ENCODE measurements at regions not wholly inside any gene's neighbourhood (a gene's known extent, or its start where the extent isn't known, plus 50 kb on each side); places are given as distances from the start of the nearest gene placed in this dataset.
"Not testable (repeated sequence)": the region's sequence is repeated elsewhere in the genome, so short reads cannot be mapped to it uniquely, and the experiment has no call there.

DNA sequence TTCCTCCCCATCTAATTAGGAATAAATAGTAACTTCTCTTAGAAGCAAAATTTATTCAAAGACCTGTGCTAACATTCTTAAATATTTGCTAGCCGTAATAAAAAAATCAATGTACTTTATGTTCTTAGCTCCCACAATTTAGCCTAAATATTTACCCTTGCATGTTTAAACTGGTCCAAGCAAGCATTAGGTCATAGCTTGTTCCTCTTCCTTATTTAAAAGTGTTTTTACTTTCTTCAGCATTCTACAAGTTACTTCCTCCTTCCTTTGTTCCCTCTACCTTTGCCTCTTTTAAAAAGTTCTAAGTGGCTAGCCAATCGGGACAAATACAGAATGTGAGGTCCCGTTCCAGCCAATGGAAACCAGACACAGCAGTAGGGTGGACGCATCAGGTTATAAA is 172.9 kb upstream of the MBL2 start:
- H3K27ac ChIP-seq (ENCODE audit: low read depth, low read length); DNase-seq; CTCF ChIA-PET (ENCODE audit: partially characterized antibody); H3K4me1 ChIP-seq (ENCODE audit: insufficient read depth, low read length); POLR2A ChIA-PET (ENCODE audit: partially characterized antibody); intact Hi-C loops (cut with micrococcal nuclease); H3K27me3 ChIP-seq (ENCODE audit: insufficient read depth, low read length); H3K27ac Mint-ChIP-seq; H3K27me3 Mint-ChIP-seq; H3K9me3 ChIP-seq (ENCODE audit: control insufficient read depth in 1 of 2, low read length in 2 of 2); H3K4me3 ChIP-seq (ENCODE audit: low read length in 2 of 2); H3K4me3 Mint-ChIP-seq; H3K36me3 ChIP-seq (ENCODE audit: insufficient read depth, low read length); H3K36me3 Mint-ChIP-seq; H3K4me1 Mint-ChIP-seq: not testable (repeated sequence)
- H3K9me3 Mint-ChIP-seq: peaks cover 0 to 28% (median 10%) of the 10 kb centered on the region in 8 donors

DNA sequence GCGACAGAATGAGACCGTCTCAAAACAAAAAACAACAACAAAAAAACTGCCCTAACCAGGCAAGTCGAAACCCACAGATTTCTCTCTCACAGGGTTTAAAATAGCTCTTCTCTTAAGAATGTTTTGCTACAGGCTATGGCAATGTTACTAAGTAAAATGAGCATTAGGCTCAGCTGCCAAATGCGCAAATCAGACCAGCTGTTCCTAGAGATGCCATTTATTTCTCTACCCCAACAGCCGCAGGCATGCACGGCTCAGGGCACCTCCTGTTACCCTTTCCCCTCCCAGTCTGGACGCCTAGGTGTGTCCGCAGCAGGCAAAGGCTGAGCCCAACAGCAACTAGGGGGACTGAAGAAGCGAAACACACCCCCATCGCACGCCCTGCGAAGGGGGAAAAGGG is 168.3 kb upstream of the MBL2 start:
- no peak for DNase-seq
- no peaks in the 10 kb centered on the region for H3K9me3 ChIP-seq (ENCODE audit: control insufficient read depth in 1 of 2, low read length in 2 of 2)
- no peak overlapping the region for H3K27ac ChIP-seq (ENCODE audit: low read depth, low read length)
- H3K4me1 Mint-ChIP-seq: no peaks in the 10 kb centered on the region
- peaks cover 0 to 21% (median 12%) of the 10 kb centered on the region in 8 donors for H3K9me3 Mint-ChIP-seq
- CTCF ChIA-PET (ENCODE audit: partially characterized antibody): no interaction called here
- H3K27ac Mint-ChIP-seq: no peak overlapping the region
- no peaks in the 10 kb centered on the region for H3K27me3 ChIP-seq (ENCODE audit: insufficient read depth, low read length)
- H3K4me1 ChIP-seq (ENCODE audit: insufficient read depth, low read length): no peaks in the 10 kb centered on the region
- no peaks in the 10 kb centered on the region for H3K36me3 ChIP-seq (ENCODE audit: insufficient read depth, low read length)
- intact Hi-C loops (cut with micrococcal nuclease): no loop called here
- POLR2A ChIA-PET (ENCODE audit: partially characterized antibody): no interaction called here
- no peak overlapping the region for H3K4me3 Mint-ChIP-seq
- no peaks in the 10 kb centered on the region for H3K27me3 Mint-ChIP-seq
- H3K36me3 Mint-ChIP-seq: no peaks in the 10 kb centered on the region
- no peak overlapping the region for H3K4me3 ChIP-seq (ENCODE audit: low read length in 2 of 2)

DNA sequence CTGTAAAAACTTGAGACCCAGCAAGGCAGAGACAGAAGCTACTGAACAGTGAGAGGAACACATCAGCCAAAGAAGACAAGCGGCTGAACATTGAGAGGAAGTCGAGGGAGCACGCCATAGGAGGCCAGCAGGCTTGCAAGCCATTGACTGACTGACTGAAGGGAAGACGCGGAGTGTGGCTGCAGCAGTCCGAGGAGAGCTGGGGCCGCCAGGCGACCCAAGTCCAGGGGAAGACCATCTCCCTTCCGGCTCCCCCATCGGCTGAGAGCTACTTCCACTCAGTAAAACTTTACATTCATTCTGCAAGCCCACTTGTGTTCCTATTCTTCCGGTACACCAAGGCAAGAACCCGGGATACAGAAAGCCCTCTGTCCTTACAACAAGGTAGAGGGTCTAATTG is 167.3 kb upstream of the MBL2 start:
- intact Hi-C loops (cut with micrococcal nuclease): no loop called here
- H3K9me3 Mint-ChIP-seq: peaks cover 0 to 14% (median 8%) of the 10 kb centered on the region in 8 donors
- H3K27me3 Mint-ChIP-seq: no peaks in the 10 kb centered on the region
- Histone ChIP-seq H3K4me1 (ENCODE audit: insufficient read depth, low read length) (no peaks in the 10 kb centered on the region), H3K27me3 (ENCODE audit: insufficient read depth, low read length) (no peaks in the 10 kb centered on the region), H3K4me3 (ENCODE audit: low read length in 2 of 2) (no peak overlapping the region), H3K27ac (ENCODE audit: low read depth, low read length) (no peak overlapping the region), H3K9me3 (ENCODE audit: control insufficient read depth in 1 of 2, low read length in 2 of 2) (no peaks in the 10 kb centered on the region), H3K36me3 (ENCODE audit: insufficient read depth, low read length) (no peaks in the 10 kb centered on the region)
- no peak for DNase-seq
- H3K4me3 Mint-ChIP-seq: no peak overlapping the region
- H3K36me3 Mint-ChIP-seq: no peaks in the 10 kb centered on the region
- ChIA-PET CTCF (ENCODE audit: partially characterized antibody) (no interaction called here), POLR2A (ENCODE audit: partially characterized antibody) (no interaction called here)
- no peaks in the 10 kb centered on the region for H3K4me1 Mint-ChIP-seq
- H3K27ac Mint-ChIP-seq: no peak overlapping the region

DNA sequence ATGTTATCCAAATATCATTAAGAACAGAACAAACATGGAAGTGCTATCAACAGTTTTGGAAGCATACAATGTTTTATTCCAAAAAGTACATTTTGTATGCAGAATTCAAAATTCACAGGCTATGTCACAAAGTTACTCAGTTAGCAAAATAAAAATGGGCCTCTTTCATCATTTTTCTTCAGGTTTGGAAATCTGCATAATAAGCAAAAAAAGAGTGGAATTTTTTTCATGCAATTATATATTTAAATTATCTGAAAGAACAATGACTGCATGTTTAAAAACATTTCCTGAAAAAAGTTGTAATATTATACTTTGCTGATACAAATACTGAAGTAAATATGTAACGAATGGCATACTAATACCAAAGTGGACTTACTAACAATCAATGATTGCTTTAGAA is 161.2 kb upstream of the MBL2 start:
- Mint-ChIP-seq H3K4me1 (no peaks in the 10 kb centered on the region), H3K27ac (no peak overlapping the region), H3K36me3 (no peaks in the 10 kb centered on the region), H3K9me3 (peaks cover 0 to 9% (median 3%) of the 10 kb centered on the region in 8 donors), H3K27me3 (no peaks in the 10 kb centered on the region), H3K4me3 (no peak overlapping the region)
- Histone ChIP-seq H3K4me1 (ENCODE audit: insufficient read depth, low read length) (no peaks in the 10 kb centered on the region), H3K36me3 (ENCODE audit: insufficient read depth, low read length) (no peaks in the 10 kb centered on the region), H3K4me3 (ENCODE audit: low read length in 2 of 2) (no peak overlapping the region), H3K9me3 (ENCODE audit: control insufficient read depth in 1 of 2, low read length in 2 of 2) (peaks cover 0 to 4% of the 10 kb centered on the region in 2 donors), H3K27ac (ENCODE audit: low read depth, low read length) (no peak overlapping the region), H3K27me3 (ENCODE audit: insufficient read depth, low read length) (no peaks in the 10 kb centered on the region)
- POLR2A ChIA-PET (ENCODE audit: partially characterized antibody): no interaction called here
- CTCF ChIA-PET (ENCODE audit: partially characterized antibody): no interaction called here
- no peak for DNase-seq
- intact Hi-C loops (cut with micrococcal nuclease): no loop called here

DNA sequence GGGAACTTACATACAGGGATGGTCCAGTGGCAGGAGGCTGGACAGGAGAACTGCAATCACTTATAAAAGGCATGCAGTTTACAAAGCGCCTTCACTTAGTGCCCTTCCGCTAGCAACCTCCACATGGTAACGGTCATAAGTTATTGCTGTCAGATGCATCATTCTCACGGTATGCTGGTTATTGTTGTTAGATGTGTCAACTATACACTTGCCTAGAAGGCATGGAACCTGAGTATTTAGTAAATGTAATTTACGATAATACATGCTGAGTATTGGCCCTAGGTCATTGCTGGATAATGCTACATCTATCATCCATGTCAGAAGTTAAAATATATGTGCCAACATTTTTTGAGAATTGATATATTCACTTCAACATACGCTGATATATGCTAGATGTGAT is 155.1 kb upstream of the MBL2 start:
- H3K27me3 Mint-ChIP-seq: no peaks in the 10 kb centered on the region
- no peaks in the 10 kb centered on the region for H3K4me1 Mint-ChIP-seq
- ChIA-PET POLR2A (ENCODE audit: partially characterized antibody) (no interaction called here), CTCF (ENCODE audit: partially characterized antibody) (no interaction called here)
- peaks cover 0 to 4% of the 10 kb centered on the region in 2 donors for H3K9me3 ChIP-seq (ENCODE audit: control insufficient read depth in 1 of 2, low read length in 2 of 2)
- no peaks in the 10 kb centered on the region for H3K4me1 ChIP-seq (ENCODE audit: insufficient read depth, low read length)
- H3K4me3 Mint-ChIP-seq: no peak overlapping the region
- H3K9me3 Mint-ChIP-seq: peaks cover 0 to 6% (median 1%) of the 10 kb centered on the region in 8 donors
- H3K27me3 ChIP-seq (ENCODE audit: insufficient read depth, low read length): no peaks in the 10 kb centered on the region
- H3K27ac ChIP-seq (ENCODE audit: low read depth, low read length): no peak overlapping the region
- H3K36me3 ChIP-seq (ENCODE audit: insufficient read depth, low read length): no peaks in the 10 kb centered on the region
- no peak overlapping the region for H3K27ac Mint-ChIP-seq
- intact Hi-C loops (cut with micrococcal nuclease): no loop called here
- DNase-seq: no peak
- H3K36me3 Mint-ChIP-seq: no peaks in the 10 kb centered on the region
- H3K4me3 ChIP-seq (ENCODE audit: low read length in 2 of 2): no peak overlapping the region

DNA sequence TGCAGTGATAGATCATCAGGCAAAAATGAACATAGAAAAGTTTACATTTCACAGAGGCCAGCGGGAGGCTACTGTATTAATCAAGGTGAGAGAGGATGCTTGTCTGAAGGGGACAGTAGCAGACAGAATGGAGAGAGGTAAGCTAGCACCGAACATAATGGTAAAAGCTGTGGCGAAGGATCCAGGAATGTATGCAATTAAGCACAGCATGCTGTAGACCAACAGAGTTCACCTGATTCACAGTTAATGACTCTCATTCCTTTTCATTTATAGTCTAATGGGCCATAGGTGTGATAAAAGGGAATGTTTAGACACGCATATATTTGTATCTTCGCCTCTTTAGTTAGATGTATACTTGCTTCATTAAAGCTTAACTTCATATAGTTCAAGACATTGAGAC is 150.9 kb upstream of the MBL2 start:
- DNase-seq: no peak
- H3K27me3 Mint-ChIP-seq: no peaks in the 10 kb centered on the region
- H3K4me3 Mint-ChIP-seq: peak overlapping the region in 1 of 8 donors; percentile 12
- no peaks in the 10 kb centered on the region for H3K36me3 ChIP-seq (ENCODE audit: insufficient read depth, low read length)
- peaks cover 0 to 7% (median 3%) of the 10 kb centered on the region in 8 donors for H3K9me3 Mint-ChIP-seq
- no peak overlapping the region for H3K4me3 ChIP-seq (ENCODE audit: low read length in 2 of 2)
- intact Hi-C loops (cut with micrococcal nuclease): no loop called here
- H3K27ac Mint-ChIP-seq: no peak overlapping the region
- CTCF ChIA-PET (ENCODE audit: partially characterized antibody): no interaction called here
- POLR2A ChIA-PET (ENCODE audit: partially characterized antibody): no interaction called here
- H3K4me1 Mint-ChIP-seq: no peaks in the 10 kb centered on the region
- no peaks in the 10 kb centered on the region for H3K4me1 ChIP-seq (ENCODE audit: insufficient read depth, low read length)
- H3K36me3 Mint-ChIP-seq: no peaks in the 10 kb centered on the region
- no peak overlapping the region for H3K27ac ChIP-seq (ENCODE audit: low read depth, low read length)
- H3K9me3 ChIP-seq (ENCODE audit: control insufficient read depth in 1 of 2, low read length in 2 of 2): no peaks in the 10 kb centered on the region
- no peaks in the 10 kb centered on the region for H3K27me3 ChIP-seq (ENCODE audit: insufficient read depth, low read length)

DNA sequence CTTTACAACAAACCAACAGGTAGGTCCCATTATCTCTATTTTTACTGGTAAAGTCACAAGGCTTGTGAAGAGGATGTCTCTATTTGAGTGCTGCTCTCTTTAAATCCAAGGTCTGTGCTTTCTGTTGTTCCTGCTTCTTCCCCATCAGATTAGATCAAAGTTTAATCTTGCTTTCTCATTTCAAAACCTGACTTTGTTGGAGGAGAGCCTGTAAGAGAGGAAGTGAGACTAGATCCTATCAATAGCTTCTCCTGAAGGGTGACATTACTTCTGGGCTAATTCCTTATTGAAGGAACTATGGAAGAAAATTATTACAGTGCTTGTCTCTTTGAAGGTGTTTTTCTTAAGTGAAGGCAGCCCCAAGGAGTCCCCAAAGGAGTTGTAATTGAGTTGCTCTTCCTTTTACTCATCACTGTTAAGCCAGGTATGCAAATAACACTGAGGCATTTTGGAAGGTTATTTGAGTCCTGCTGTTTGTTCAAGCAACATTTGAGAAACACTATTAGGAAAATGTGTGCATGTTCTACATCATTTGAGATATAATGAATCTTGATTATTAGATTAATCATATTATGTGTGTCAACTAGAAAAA is 146.2 kb upstream of the MBL2 start:
- Mint-ChIP-seq H3K4me1 (no peaks in the 10 kb centered on the region), H3K36me3 (no peaks in the 10 kb centered on the region), H3K9me3 (peaks cover 0 to 9% (median 5%) of the 10 kb centered on the region in 8 donors), H3K4me3 (no peak overlapping the region), H3K27me3 (no peaks in the 10 kb centered on the region), H3K27ac (no peak overlapping the region)
- intact Hi-C loops (cut with micrococcal nuclease): no loop called here
- Histone ChIP-seq H3K4me3 (ENCODE audit: low read length in 2 of 2) (no peak overlapping the region), H3K4me1 (ENCODE audit: insufficient read depth, low read length) (no peaks in the 10 kb centered on the region), H3K9me3 (ENCODE audit: control insufficient read depth in 1 of 2, low read length in 2 of 2) (no peaks in the 10 kb centered on the region), H3K27ac (ENCODE audit: low read depth, low read length) (no peak overlapping the region), H3K36me3 (ENCODE audit: insufficient read depth, low read length) (no peaks in the 10 kb centered on the region), H3K27me3 (ENCODE audit: insufficient read depth, low read length) (no peaks in the 10 kb centered on the region)
- no peak for DNase-seq
- ChIA-PET POLR2A (ENCODE audit: partially characterized antibody) (no interaction called here), CTCF (ENCODE audit: partially characterized antibody) (no interaction called here)

DNA sequence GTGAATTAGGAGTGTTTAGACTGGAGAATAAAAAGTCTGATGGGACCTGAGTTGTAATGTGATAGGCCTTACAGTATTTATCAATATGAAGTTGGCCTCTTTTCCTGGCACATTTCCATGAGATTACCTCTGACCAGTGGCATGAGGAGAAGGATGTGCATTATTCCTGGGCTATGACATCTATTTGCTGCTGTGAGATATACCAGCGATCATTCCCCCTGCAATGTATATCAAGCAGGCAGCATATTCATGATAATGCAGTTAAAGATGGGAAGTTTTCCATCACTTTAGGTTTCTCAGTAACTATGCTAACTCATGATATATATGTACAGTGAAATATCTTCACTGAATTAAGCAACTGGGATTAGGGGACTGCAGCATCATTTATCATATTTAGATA is 142.8 kb upstream of the MBL2 start:
- peaks cover 0 to 15% (median 4%) of the 10 kb centered on the region in 8 donors for H3K9me3 Mint-ChIP-seq
- H3K4me3 ChIP-seq (ENCODE audit: low read length in 2 of 2): no peak overlapping the region
- H3K27ac Mint-ChIP-seq: no peak overlapping the region
- H3K4me1 Mint-ChIP-seq: no peaks in the 10 kb centered on the region
- H3K36me3 ChIP-seq (ENCODE audit: insufficient read depth, low read length): no peaks in the 10 kb centered on the region
- no peaks in the 10 kb centered on the region for H3K27me3 Mint-ChIP-seq
- intact Hi-C loops (cut with micrococcal nuclease): no loop called here
- no peak for DNase-seq
- H3K27me3 ChIP-seq (ENCODE audit: insufficient read depth, low read length): no peaks in the 10 kb centered on the region
- CTCF ChIA-PET (ENCODE audit: partially characterized antibody): no interaction called here
- no peak overlapping the region for H3K27ac ChIP-seq (ENCODE audit: low read depth, low read length)
- POLR2A ChIA-PET (ENCODE audit: partially characterized antibody): no interaction called here
- H3K9me3 ChIP-seq (ENCODE audit: control insufficient read depth in 1 of 2, low read length in 2 of 2): no peaks in the 10 kb centered on the region
- no peaks in the 10 kb centered on the region for H3K4me1 ChIP-seq (ENCODE audit: insufficient read depth, low read length)
- H3K4me3 Mint-ChIP-seq: no peak overlapping the region
- no peaks in the 10 kb centered on the region for H3K36me3 Mint-ChIP-seq

Measured in CD4-positive, alpha-beta memory T cell (primary cell).